ENCODE measurements at regions not wholly inside any gene's neighbourhood (a gene's known extent, or its start where the extent isn't known, plus 50 kb on each side); places are given as distances from the start of the nearest gene placed in this dataset.

DNA sequence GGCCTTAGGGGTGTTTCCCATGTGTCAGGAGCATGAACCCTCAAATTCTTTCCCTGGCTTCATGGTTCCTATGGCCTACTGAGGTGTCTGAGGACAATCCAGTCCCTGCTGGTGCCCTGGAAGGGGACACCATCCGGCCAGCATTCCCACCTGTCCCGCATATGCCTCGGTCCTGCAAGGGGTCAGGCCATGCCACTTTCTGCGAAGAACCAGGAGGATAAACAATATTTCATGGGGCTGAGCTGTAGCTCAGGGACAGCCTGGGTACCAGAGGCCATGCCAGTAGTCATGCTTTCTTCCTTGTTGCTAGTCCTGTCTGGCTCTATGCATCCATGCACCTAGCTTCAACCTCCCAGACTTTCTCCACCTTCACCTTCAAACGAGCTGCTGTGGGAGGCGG lies 123.6 kb downstream of the MRPS6 start:
- TF ChIP-seq, protein P1, sequence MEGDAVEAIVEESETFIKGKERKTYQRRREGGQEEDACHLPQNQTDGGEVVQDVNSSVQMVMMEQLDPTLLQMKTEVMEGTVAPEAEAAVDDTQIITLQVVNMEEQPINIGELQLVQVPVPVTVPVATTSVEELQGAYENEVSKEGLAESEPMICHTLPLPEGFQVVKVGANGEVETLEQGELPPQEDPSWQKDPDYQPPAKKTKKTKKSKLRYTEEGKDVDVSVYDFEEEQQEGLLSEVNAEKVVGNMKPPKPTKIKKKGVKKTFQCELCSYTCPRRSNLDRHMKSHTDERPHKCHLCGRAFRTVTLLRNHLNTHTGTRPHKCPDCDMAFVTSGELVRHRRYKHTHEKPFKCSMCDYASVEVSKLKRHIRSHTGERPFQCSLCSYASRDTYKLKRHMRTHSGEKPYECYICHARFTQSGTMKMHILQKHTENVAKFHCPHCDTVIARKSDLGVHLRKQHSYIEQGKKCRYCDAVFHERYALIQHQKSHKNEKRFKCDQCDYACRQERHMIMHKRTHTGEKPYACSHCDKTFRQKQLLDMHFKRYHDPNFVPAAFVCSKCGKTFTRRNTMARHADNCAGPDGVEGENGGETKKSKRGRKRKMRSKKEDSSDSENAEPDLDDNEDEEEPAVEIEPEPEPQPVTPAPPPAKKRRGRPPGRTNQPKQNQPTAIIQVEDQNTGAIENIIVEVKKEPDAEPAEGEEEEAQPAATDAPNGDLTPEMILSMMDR (IDR thresholded peaks at IDR 0.05): no peak
- no peak for TF ChIP-seq POLR2A (IDR thresholded peaks at IDR 0.05)
